ENCODE measurements at regions not wholly inside any gene's neighbourhood (a gene's known extent, or its start where the extent isn't known, plus 50 kb on each side); places are given as distances from the start of the nearest gene placed in this dataset.

GRCh38 chr1:69146303-69146702 is 421.4 kb upstream of the LRRC7 start:
- TF ChIP-seq, protein P1, sequence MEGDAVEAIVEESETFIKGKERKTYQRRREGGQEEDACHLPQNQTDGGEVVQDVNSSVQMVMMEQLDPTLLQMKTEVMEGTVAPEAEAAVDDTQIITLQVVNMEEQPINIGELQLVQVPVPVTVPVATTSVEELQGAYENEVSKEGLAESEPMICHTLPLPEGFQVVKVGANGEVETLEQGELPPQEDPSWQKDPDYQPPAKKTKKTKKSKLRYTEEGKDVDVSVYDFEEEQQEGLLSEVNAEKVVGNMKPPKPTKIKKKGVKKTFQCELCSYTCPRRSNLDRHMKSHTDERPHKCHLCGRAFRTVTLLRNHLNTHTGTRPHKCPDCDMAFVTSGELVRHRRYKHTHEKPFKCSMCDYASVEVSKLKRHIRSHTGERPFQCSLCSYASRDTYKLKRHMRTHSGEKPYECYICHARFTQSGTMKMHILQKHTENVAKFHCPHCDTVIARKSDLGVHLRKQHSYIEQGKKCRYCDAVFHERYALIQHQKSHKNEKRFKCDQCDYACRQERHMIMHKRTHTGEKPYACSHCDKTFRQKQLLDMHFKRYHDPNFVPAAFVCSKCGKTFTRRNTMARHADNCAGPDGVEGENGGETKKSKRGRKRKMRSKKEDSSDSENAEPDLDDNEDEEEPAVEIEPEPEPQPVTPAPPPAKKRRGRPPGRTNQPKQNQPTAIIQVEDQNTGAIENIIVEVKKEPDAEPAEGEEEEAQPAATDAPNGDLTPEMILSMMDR (conservative IDR thresholded peaks at IDR 0.05), result no peak
- Mint-ChIP-seq H3K4me1 (ENCODE audit: unreplicated experiment) (no peaks in the 10 kb centered on the region), H3K36me3 (no peaks in the 10 kb centered on the region), H3K27ac (no peak overlapping the region), H3K27me3 (no peaks in the 10 kb centered on the region), H3K9me3 (no peaks in the 10 kb centered on the region), H3K4me3 (no peak overlapping the region)
- no peak for DNase-seq (ENCODE audit: extremely low spot score, unreplicated experiment)

DNA sequence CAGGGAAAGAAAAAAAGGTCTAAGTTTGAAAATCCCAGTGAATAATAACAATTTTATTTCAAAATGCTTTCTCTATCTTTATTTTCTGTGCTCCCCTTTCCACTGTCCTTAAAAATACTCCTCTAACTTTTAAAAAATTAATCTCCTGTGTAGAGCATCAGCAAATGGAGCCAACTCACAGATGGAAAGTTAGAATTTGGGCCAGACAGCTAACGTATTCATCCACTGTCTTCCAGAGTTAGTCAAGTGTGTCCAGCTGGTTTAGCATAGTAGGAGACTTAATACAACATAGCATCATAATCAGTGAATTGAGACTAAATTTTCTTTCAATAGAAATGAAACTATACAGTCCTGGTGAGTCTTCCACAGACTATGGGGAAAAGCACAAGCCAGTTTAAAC is 419.0 kb upstream of the LRRC7 start:
- no peak for DNase-seq (ENCODE audit: extremely low spot score, unreplicated experiment)
- H3K4me3 Mint-ChIP-seq, result no peak overlapping the region
- TF ChIP-seq, protein P1 (conservative IDR thresholded peaks at IDR 0.05), result no peak
- H3K27ac Mint-ChIP-seq, result no peak overlapping the region
- no peaks in the 10 kb centered on the region for H3K27me3 Mint-ChIP-seq
- no peaks in the 10 kb centered on the region for H3K4me1 Mint-ChIP-seq (ENCODE audit: unreplicated experiment)
- H3K36me3 Mint-ChIP-seq, result no peaks in the 10 kb centered on the region
- H3K9me3 Mint-ChIP-seq, result no peaks in the 10 kb centered on the region

DNA sequence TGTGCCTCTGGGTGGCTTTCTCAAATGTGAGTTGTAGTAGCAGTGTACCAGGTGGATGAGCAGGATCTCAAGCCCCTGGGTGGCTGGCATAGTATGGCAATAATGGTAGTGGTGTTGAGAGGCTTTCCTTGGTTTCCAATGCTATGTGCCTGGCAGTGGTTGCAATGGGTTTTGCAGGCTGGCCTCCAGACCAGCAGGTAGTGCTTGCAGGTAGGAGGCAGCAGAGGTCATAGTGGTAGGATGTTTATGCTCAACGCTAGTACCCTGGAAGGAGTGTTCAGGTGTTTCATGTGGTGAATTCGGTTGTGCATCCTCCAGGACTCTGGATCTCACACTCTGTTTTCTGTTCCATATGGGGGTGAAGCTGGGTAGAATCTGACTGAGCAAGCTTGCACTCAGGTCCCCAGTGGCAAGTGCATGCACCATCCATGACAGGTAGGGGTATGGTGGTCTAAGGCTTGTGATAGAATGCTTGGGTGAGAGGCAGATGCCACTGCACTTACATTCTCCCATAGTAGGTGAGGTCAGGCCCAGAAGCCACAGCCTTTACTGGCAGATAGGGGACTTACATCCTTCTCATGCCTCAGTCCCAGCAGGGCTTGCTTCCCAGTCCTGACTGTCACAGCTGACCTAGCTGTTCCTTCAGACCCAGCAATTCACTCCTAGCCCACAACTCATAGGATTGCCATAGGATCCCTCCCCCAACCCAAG is 410.5 kb upstream of the LRRC7 start:
- no peaks in the 10 kb centered on the region for H3K9me3 Mint-ChIP-seq
- TF ChIP-seq, protein P1 (conservative IDR thresholded peaks at IDR 0.05), result no peak
- no peak overlapping the region for H3K4me3 Mint-ChIP-seq
- no peak overlapping the region for H3K27ac Mint-ChIP-seq
- DNase-seq (ENCODE audit: extremely low spot score, unreplicated experiment), result no peak
- H3K4me1 Mint-ChIP-seq (ENCODE audit: unreplicated experiment), result no peaks in the 10 kb centered on the region
- H3K27me3 Mint-ChIP-seq, result no peaks in the 10 kb centered on the region
- H3K36me3 Mint-ChIP-seq, result no peaks in the 10 kb centered on the region

- Mint-ChIP-seq H3K27ac (no peak overlapping the region), H3K27me3 (no peaks in the 10 kb centered on the region), H3K4me3 (no peak overlapping the region), H3K4me1 (ENCODE audit: unreplicated experiment) (no peaks in the 10 kb centered on the region), H3K36me3 (no peaks in the 10 kb centered on the region), H3K9me3 (no peaks in the 10 kb centered on the region)
- no peak for DNase-seq (ENCODE audit: extremely low spot score, unreplicated experiment)
- TF ChIP-seq, protein P1 (conservative IDR thresholded peaks at IDR 0.05), result no peak
These were observed 404.5 kb upstream of the LRRC7 start for GRCh38 chr1:69163241-69163640.

DNA sequence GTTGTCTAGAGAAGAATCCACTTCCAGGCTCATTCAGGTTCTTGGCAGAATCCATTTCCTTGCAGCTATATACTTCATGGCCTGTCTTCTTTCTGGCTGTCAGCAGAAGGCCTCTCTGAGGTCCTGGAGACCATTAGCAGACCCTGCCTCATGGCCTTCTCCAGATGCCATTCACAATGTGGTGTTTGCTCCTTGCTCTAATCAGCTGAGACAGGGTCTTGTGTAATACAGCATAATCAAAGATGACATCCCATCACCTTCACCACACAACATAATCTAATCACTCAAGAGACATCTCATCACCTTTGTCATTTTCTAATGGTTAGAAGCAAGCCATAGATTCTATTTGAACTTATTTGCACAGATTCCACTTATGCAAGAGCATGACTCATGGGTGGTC is 403.9 kb upstream of the LRRC7 start:
- H3K36me3 Mint-ChIP-seq, result no peaks in the 10 kb centered on the region
- H3K4me1 Mint-ChIP-seq (ENCODE audit: unreplicated experiment), result no peaks in the 10 kb centered on the region
- TF ChIP-seq, protein P1 (conservative IDR thresholded peaks at IDR 0.05), result no peak
- no peak overlapping the region for H3K27ac Mint-ChIP-seq
- H3K27me3 Mint-ChIP-seq, result no peaks in the 10 kb centered on the region
- no peaks in the 10 kb centered on the region for H3K9me3 Mint-ChIP-seq
- DNase-seq (ENCODE audit: extremely low spot score, unreplicated experiment), result no peak
- H3K4me3 Mint-ChIP-seq, result no peak overlapping the region
